ENCODE measurements at regions not wholly inside any gene's neighbourhood (a gene's known extent, or its start where the extent isn't known, plus 50 kb on each side); places are given as distances from the start of the nearest gene placed in this dataset.

GRCh38 chr20:52011093-52011492 is 180.5 kb downstream of the ZFP64 start:
- TF ChIP-seq ZNF274 (IDR thresholded peaks at IDR 0.05; ENCODE audit: low read depth, low read length) (no peak), YY1 (IDR thresholded peaks at IDR 0.05; ENCODE audit: insufficient read depth, insufficient read length) (no peak)

Data from NT2/D1 (cell line).